OCI-LY3 (cell line): ENCODE measurements at regions not wholly inside any gene's neighbourhood (a gene's known extent, or its start where the extent isn't known, plus 50 kb on each side); places are given as distances from the start of the nearest gene placed in this dataset.

ENCODE experiments used
- H2AFZ ChIP-seq: fragments of 200-600, 300-600 bp; shearing (Covaris generic); 2 replicates; pipeline ENCODE4 v1.6.0; 2014; ENCODE audit warnings: antibody characterized with exemption, low read depth, low read length
- H3K27ac ChIP-seq: fragments of 200-600, 300-600 bp; sonication (generic); 2 replicates; pipeline ENCODE4 v1.5.1; 2014; ENCODE audit warnings: mild to moderate bottlenecking, low read length, moderate library complexity, mixed read lengths
- H3K27me3 ChIP-seq: fragments of 200-600, 300-600 bp; sonication (generic); 2 replicates; pipeline ENCODE4 v1.6.1; 2014; ENCODE audit warnings: low read depth, low read length, mixed read lengths
- H3K36me3 ChIP-seq: fragments of 200-600, 300-600 bp; sonication (generic); replicated peaks from 2 replicates; pipeline ENCODE3; 2014; ENCODE audit warnings: low read depth, low read length, mixed read lengths
- H3K4me1 ChIP-seq: fragments of 300-600, 200-600 bp; sonication (generic); 2 replicates; pipeline ENCODE4 v1.6.1; 2014; ENCODE audit warnings: low read length, mixed read lengths
- H3K4me2 ChIP-seq: fragments of 200-600, 300-600 bp; sonication (generic); 2 replicates; pipeline ENCODE4 v1.6.1; 2014; ENCODE audit warnings: low read length, mixed read lengths
- H3K4me3 ChIP-seq: fragments of 300-600, 200-600 bp; sonication (generic); 2 replicates; pipeline ENCODE4 v1.5.1; 2014; ENCODE audit warnings: antibody characterized with exemption, mild to moderate bottlenecking, low read length, moderate library complexity
- H3K79me2 ChIP-seq: fragments of 300-600, 200-600 bp; shearing (Covaris generic); 2 replicates; pipeline ENCODE4 v1.6.1; 2014; ENCODE audit warnings: mild to moderate bottlenecking, low read length, mixed read lengths
- H3K9ac ChIP-seq: fragments of 300-600, 200-600 bp; shearing (Covaris generic); 2 replicates; pipeline ENCODE4 v1.6.0; 2014; ENCODE audit warnings: mild to moderate bottlenecking, low read length, moderate library complexity
- H3K9me3 ChIP-seq: fragments of 200-600, 300-600 bp; shearing (Covaris generic); 2 replicates; pipeline ENCODE4 v1.6.1; 2014; ENCODE audit warnings: low read length, mixed read lengths; ENCODE audit not compliant: insufficient read depth
- H4K20me1 ChIP-seq: fragments of 200-600, 300-600 bp; sonication (generic); 2 replicates; pipeline ENCODE4 v1.6.1; 2016; ENCODE audit warnings: low read length, mixed read lengths; ENCODE audit not compliant: insufficient read depth
- EZH2phosphoT487 ChIP-seq: fragments of 200-600 bp; shearing (Covaris generic); IDR thresholded peaks from 2 replicates; pipeline ENCODE4 v1.6.1; 2018; ENCODE audit warnings: antibody characterized with exemption, mixed run types, low read depth
- TF ChIP-seq, protein P1 (sequence below): fragments of 200-600, 300-600 bp; sonication (generic); IDR thresholded peaks from 2 replicates; pipeline ENCODE4 v1.5.1; 2014; ENCODE audit warnings: antibody characterized with exemption, low read length, low read depth

DNA sequence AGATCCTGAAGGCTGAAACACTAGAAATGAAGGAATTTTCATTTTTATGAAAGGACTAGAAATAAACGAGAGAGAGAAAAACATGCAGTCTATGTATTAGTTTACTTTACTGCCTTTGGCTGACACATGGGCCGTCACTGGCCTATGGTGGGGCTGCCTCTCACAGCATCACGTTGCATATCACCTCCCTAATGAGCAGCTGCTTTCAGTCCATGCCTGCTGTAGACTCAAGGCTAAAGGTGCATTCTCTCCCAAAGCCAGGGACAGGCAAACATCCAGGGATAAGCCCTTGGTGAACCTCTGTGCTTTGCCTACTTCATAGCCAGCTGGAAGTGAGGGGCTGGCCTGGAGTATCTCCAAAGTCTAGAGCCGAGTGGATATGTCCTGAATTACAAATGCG, 359.4 kb downstream of the GPAM start:
- Histone ChIP-seq H3K9me3 (no peaks in the 10 kb centered on the region), H3K4me1 (no peaks in the 10 kb centered on the region), H3K4me2 (no peak overlapping the region), H3K4me3 (no peak overlapping the region), H3K27me3 (no peaks in the 10 kb centered on the region), H3K79me2 (no peaks in the 10 kb centered on the region), H3K36me3 (no peaks in the 10 kb centered on the region), H3K27ac (no peak overlapping the region), H4K20me1 (no peaks in the 10 kb centered on the region), H3K9ac (no peak overlapping the region), H2AFZ (no peak overlapping the region)
- TF ChIP-seq, protein P1, sequence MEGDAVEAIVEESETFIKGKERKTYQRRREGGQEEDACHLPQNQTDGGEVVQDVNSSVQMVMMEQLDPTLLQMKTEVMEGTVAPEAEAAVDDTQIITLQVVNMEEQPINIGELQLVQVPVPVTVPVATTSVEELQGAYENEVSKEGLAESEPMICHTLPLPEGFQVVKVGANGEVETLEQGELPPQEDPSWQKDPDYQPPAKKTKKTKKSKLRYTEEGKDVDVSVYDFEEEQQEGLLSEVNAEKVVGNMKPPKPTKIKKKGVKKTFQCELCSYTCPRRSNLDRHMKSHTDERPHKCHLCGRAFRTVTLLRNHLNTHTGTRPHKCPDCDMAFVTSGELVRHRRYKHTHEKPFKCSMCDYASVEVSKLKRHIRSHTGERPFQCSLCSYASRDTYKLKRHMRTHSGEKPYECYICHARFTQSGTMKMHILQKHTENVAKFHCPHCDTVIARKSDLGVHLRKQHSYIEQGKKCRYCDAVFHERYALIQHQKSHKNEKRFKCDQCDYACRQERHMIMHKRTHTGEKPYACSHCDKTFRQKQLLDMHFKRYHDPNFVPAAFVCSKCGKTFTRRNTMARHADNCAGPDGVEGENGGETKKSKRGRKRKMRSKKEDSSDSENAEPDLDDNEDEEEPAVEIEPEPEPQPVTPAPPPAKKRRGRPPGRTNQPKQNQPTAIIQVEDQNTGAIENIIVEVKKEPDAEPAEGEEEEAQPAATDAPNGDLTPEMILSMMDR: no peak

DNA sequence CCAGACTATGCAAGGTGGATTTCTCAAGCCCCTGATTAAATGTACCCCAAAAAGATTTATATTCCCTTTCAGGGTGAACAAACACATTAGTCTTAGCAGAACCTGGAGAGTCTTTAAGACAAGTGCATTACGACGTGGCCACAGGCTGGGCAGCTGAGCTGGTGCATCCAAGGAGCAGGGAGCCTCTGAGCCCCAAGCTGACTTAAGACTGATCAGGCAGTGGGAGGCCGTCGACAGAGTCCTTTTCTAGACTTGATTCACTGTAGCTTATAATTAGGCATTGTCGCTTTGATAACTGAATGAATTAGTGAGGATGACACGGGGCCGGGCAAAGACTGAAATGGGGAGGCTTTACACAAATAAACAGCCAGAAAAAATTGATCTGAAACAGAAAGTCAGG, 353.2 kb downstream of the GPAM start:
- H3K36me3 ChIP-seq: no peaks in the 10 kb centered on the region
- H2AFZ ChIP-seq: no peak overlapping the region
- H3K27ac ChIP-seq: no peak overlapping the region
- TF ChIP-seq, protein P1: no peak
- TF ChIP-seq EZH2phosphoT487: no peak
- no peaks in the 10 kb centered on the region for H3K4me1 ChIP-seq
- no peaks in the 10 kb centered on the region for H3K9me3 ChIP-seq
- no peaks in the 10 kb centered on the region for H3K79me2 ChIP-seq
- no peak overlapping the region for H3K4me3 ChIP-seq
- H3K27me3 ChIP-seq: no peaks in the 10 kb centered on the region
- H3K9ac ChIP-seq: no peak overlapping the region
- no peaks in the 10 kb centered on the region for H4K20me1 ChIP-seq
- no peak overlapping the region for H3K4me2 ChIP-seq

DNA sequence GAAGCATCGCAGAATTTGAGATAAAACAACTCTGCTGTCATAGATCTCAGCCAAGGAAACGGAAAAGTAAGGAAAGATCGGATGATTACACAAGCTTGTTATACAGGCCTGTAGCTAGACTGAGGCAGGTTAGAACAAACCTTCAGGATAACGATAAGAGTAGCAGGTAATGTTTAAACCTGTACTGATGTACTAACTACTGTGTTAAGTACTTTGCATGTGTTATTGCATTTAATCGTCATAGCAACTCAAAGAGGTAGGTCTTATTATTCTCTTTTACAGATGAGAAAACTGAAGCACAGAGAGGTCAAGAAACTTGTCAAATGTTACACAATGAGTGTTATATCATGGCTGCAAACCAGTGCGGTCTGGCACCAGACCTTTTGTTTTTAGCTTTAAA, 352.5 kb downstream of the GPAM start:
- no peaks in the 10 kb centered on the region for H3K9me3 ChIP-seq
- H2AFZ ChIP-seq: no peak overlapping the region
- H3K4me3 ChIP-seq: no peak overlapping the region
- H3K4me2 ChIP-seq: no peak overlapping the region
- TF ChIP-seq EZH2phosphoT487: no peak
- TF ChIP-seq, protein P1: no peak
- H3K79me2 ChIP-seq: no peaks in the 10 kb centered on the region
- no peaks in the 10 kb centered on the region for H4K20me1 ChIP-seq
- no peaks in the 10 kb centered on the region for H3K36me3 ChIP-seq
- H3K9ac ChIP-seq: no peak overlapping the region
- no peak overlapping the region for H3K27ac ChIP-seq
- H3K4me1 ChIP-seq: no peaks in the 10 kb centered on the region
- no peaks in the 10 kb centered on the region for H3K27me3 ChIP-seq

DNA sequence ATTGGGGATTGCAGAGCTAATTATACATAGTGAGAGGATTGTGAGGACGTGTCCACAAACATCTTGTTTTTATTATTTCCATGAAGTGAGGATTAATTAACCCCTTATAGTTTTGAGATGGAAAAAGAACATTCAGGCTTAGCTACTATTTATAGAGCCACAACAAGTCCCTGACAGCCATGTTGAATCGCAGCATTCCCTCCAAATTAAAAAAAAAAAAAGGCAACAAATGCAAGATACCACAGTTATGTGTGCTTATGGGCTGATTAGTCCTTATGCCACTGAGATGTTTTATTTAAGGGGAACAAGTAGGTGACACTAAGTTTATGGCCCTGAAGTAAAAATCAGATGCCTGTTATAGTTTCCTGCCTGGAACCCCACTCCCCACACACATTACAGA, 350.3 kb downstream of the GPAM start:
- H3K4me3 ChIP-seq: no peak overlapping the region
- H3K4me1 ChIP-seq: no peaks in the 10 kb centered on the region
- H3K36me3 ChIP-seq: no peaks in the 10 kb centered on the region
- no peaks in the 10 kb centered on the region for H4K20me1 ChIP-seq
- H3K9me3 ChIP-seq: no peaks in the 10 kb centered on the region
- no peak overlapping the region for H3K27ac ChIP-seq
- H3K9ac ChIP-seq: no peak overlapping the region
- no peaks in the 10 kb centered on the region for H3K79me2 ChIP-seq
- H3K27me3 ChIP-seq: no peaks in the 10 kb centered on the region
- no peak for TF ChIP-seq EZH2phosphoT487
- TF ChIP-seq, protein P1: no peak
- no peak overlapping the region for H2AFZ ChIP-seq
- no peak overlapping the region for H3K4me2 ChIP-seq
